ENCODE measurements at regions not wholly inside any gene's neighbourhood (a gene's known extent, or its start where the extent isn't known, plus 50 kb on each side); places are given as distances from the start of the nearest gene placed in this dataset.

DNA sequence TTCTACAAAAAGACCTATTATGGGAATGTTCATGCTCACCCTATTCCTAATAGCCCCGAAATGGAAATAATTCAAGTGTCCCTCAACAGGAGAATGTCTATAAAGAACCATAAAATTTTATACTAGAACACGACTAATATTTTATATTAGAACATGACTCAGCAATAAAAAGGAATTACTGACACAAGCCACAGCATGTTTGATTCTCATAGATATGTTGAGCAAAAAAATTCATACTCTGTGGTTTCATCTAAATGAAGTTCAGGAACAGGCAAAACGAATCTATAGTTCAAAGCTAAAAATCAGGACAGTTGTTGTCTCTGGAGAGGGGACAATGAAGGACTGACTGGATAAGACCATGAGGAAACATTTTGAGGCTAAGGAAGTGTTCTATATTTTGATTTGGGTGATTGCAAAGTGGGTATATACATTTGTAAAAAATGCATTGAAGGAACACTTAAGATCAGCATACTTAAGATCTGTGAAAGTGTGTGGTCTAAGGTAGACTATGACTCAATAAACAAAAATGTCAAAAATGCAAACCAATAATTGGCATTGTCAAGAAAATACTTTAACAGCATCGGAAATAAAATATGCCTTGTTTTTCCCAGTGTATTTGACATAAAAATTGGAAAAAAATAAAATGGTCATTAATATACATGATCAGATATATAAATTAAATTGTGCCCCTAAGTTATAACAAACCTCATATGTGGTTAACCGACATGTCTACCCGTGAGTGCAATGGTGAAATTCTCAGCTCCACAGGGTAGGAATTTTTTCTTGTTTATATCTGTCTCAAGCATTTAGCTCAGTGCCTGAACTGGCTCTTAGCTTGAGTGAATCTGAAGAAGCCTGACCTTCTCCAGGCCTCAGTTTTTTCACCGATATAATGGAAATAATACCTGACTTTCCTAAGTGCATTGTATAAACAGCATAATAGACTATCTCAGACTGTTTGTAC, 124.9 kb upstream of the CTTNBP2 start:
- Mint-ChIP-seq H3K9me3 (no peaks in the 10 kb centered on the region), H3K27ac (no peak overlapping the region), H3K36me3 (no peaks in the 10 kb centered on the region)
- no peak for ATAC-seq
- no peak for DNase-seq (ENCODE audit: low spot score in 2 of 2)

- H3K36me3 Mint-ChIP-seq, result no peaks in the 10 kb centered on the region
- ATAC-seq (no peak), DNase-seq (ENCODE audit: low spot score in 2 of 2) (no peak)
- H3K9me3 Mint-ChIP-seq, result no peaks in the 10 kb centered on the region
- H3K27ac Mint-ChIP-seq, result no peak overlapping the region
These were observed 127.4 kb upstream of the CTTNBP2 start for GRCh38 chr7:118000480-118001202.

DNA sequence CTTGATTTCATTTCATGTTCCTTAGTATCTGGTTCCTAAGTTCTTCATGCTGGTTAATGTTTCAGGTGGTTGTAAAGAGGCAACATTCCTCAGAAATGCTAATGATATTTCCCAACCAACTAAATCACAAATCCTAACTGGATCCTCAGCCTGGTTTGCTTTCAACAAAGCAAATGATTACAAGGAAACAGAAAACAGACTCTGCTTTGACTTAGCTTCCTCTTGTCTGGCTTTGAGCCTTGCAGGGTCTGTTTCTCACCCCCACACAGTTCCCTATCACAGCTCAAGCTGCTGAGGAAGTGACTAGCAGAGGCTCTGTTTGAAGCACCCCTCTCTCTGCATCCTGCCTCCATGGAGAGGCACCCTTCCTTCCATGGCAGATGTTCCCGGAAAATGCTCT, 130.2 kb upstream of the CTTNBP2 start:
- Mint-ChIP-seq H3K27ac (no peak overlapping the region), H3K9me3 (peaks cover 0 to 4% of the 10 kb centered on the region in 2 donors), H3K36me3 (no peaks in the 10 kb centered on the region)
- no peak for ATAC-seq
- DNase-seq (ENCODE audit: low spot score in 2 of 2), result no peak

DNA sequence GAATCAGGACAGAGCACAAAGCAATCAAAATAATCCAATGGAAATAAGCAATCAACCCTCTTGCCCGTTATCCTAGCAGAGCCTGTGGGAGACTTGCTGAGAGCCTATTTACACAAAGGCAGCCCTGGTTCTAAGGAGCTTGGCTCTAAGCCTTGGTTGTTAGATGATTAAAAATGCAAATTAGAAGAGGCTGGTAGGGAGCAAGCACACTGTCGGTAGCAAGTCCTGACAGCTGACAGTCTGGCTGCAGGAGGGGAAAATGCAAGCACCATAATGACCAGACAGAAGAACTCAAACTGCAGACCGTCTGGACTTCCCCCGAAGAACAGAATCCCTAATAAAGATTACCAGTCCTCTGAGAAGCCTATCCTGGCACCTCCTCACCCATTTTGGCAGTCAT, 131.8 kb upstream of the CTTNBP2 start:
- H3K27ac Mint-ChIP-seq, result no peak overlapping the region
- H3K36me3 Mint-ChIP-seq, result no peaks in the 10 kb centered on the region
- ATAC-seq (no peak), DNase-seq (ENCODE audit: low spot score in 2 of 2) (no peak)
- H3K9me3 Mint-ChIP-seq, result peaks cover 0 to 5% of the 10 kb centered on the region in 2 donors

DNA sequence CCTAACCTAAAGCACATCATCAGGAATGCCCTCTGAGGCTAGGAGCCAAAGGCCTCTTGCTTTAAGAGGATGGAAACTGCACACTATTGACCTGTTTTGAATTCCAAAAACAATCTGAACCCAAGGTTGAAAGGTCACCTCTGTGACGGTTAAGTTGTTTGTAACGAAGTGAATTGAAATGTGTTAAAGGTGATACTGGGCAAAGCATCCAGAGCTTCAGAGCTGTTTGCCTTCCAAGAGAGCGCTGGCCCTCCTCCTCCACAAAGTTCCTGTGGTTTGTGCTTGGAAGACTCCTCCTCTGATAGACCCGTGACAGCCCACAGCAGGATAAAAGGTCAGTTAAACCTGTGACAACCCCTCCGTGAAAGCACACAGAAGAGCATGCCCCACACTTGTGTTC, 133.7 kb upstream of the CTTNBP2 start:
- DNase-seq (ENCODE audit: low spot score in 2 of 2) (no peak), ATAC-seq (no peak)
- Mint-ChIP-seq H3K9me3 (peaks cover 3 to 9% of the 10 kb centered on the region in 2 donors), H3K36me3 (no peaks in the 10 kb centered on the region), H3K27ac (no peak overlapping the region)

DNA sequence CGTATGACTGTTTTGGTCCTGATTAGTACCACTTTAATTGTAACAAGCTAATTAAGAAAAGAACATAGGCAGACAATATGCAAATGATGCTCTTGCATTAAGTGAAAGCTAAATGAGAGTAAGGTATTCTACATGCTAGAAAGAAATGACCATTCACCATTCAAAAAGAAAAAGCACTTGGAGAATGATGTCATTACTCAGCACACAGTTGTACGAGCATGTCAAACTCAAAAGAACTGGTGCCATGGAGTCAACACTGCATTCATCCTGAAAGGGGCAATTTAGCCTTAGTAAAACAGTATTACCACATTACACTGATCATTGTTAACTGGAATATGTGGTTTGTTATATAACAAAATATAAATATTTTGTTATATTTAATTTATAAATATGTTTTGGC, 136.2 kb upstream of the CTTNBP2 start:
- H3K9me3 Mint-ChIP-seq, result peaks cover 3 to 9% of the 10 kb centered on the region in 2 donors
- no peak for DNase-seq (ENCODE audit: low spot score in 2 of 2)
- ATAC-seq, result no peak
- no peak overlapping the region for H3K27ac Mint-ChIP-seq
- no peaks in the 10 kb centered on the region for H3K36me3 Mint-ChIP-seq

GRCh38 chr7:118011652-118012051, 138.4 kb upstream of the CTTNBP2 start:
- ATAC-seq (no peak), DNase-seq (ENCODE audit: low spot score in 2 of 2) (no peak)
- Mint-ChIP-seq H3K9me3 (peaks cover 3 to 9% of the 10 kb centered on the region in 2 donors), H3K27ac (no peak overlapping the region), H3K36me3 (no peaks in the 10 kb centered on the region)

GRCh38 chr7:118013252-118014010, 140.2 kb upstream of the CTTNBP2 start:
- Mint-ChIP-seq H3K27ac (no peak overlapping the region), H3K9me3 (peaks cover 9 to 11% of the 10 kb centered on the region in 2 donors), H3K36me3 (peaks cover 7 to 8% of the 10 kb centered on the region in 2 donors)
- DNase-seq (ENCODE audit: low spot score in 2 of 2) (no peak), ATAC-seq (no peak)

- ATAC-seq (no peak), DNase-seq (ENCODE audit: low spot score in 2 of 2) (no peak)
- Mint-ChIP-seq H3K9me3 (peaks cover 6 to 15% of the 10 kb centered on the region in 2 donors), H3K36me3 (peaks cover 0 to under 1% of the 10 kb centered on the region in 2 donors), H3K27ac (no peak overlapping the region)
These were observed 149.3 kb upstream of the CTTNBP2 start for GRCh38 chr7:118022546-118022945.

- DNase-seq (ENCODE audit: low spot score in 2 of 2), result no peak
- no peaks in the 10 kb centered on the region for H3K36me3 Mint-ChIP-seq
- no peak for ATAC-seq
- no peak overlapping the region for H3K27ac Mint-ChIP-seq
- peaks cover 0 to 6% of the 10 kb centered on the region in 2 donors for H3K9me3 Mint-ChIP-seq
These were observed 153.6 kb upstream of the CTTNBP2 start for GRCh38 chr7:118026791-118027190.

DNA sequence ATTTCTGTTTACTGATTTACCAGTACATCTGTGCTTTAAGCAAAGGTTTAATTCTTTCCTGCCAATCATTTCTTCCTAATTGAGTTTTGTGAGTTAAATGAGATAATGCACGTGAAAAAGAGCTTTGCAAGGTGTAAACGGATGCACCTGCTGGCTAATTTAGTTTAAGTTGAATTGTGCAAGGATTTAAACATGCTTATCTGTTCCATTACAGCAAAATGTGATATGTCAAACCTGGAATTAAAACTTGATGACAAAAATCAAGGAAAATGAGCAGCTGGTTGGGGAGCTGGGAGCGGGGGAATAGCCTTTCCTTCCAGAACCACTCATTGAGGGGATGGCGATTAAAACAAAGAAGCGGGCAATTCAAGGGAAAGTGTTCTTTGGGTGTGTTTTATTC, 155.0 kb upstream of the CTTNBP2 start:
- H3K9me3 Mint-ChIP-seq, result peaks cover 0 to 6% of the 10 kb centered on the region in 2 donors
- no peak overlapping the region for H3K27ac Mint-ChIP-seq
- H3K36me3 Mint-ChIP-seq, result no peaks in the 10 kb centered on the region
- DNase-seq (ENCODE audit: low spot score in 2 of 2) (no peak), ATAC-seq (no peak)

- no peak for ATAC-seq
- no peak overlapping the region for H3K27ac Mint-ChIP-seq
These were observed 154.0 kb upstream of the LSM8 start for GRCh38 chr7:118029826-118030422.

GRCh38 chr7:118033273-118033672, 150.7 kb upstream of the LSM8 start:
- H3K27ac Mint-ChIP-seq, result no peak overlapping the region
- DNase-seq (ENCODE audit: low spot score in 2 of 2) (no peak), ATAC-seq (no peak)
- H3K36me3 Mint-ChIP-seq, result no peaks in the 10 kb centered on the region
- H3K9me3 Mint-ChIP-seq, result no peaks in the 10 kb centered on the region

More at GRCh38 chr7:118029826-118030422, 154.0 kb upstream of the LSM8 start:
- DNase-seq (ENCODE audit: low spot score in 2 of 2), result no peak
- Mint-ChIP-seq H3K36me3 (no peaks in the 10 kb centered on the region), H3K9me3 (peaks cover 0 to 6% of the 10 kb centered on the region in 2 donors)

- no peaks in the 10 kb centered on the region for H3K9me3 Mint-ChIP-seq
- no peak overlapping the region for H3K27ac Mint-ChIP-seq
- DNase-seq (ENCODE audit: low spot score in 2 of 2) (no peak), ATAC-seq (no peak)
- H3K36me3 Mint-ChIP-seq, result no peaks in the 10 kb centered on the region
These were observed 143.9 kb upstream of the LSM8 start for GRCh38 chr7:118039963-118040489.

- no peak for ATAC-seq
These were observed 143.4 kb upstream of the LSM8 start for GRCh38 chr7:118040562-118040961.

DNA sequence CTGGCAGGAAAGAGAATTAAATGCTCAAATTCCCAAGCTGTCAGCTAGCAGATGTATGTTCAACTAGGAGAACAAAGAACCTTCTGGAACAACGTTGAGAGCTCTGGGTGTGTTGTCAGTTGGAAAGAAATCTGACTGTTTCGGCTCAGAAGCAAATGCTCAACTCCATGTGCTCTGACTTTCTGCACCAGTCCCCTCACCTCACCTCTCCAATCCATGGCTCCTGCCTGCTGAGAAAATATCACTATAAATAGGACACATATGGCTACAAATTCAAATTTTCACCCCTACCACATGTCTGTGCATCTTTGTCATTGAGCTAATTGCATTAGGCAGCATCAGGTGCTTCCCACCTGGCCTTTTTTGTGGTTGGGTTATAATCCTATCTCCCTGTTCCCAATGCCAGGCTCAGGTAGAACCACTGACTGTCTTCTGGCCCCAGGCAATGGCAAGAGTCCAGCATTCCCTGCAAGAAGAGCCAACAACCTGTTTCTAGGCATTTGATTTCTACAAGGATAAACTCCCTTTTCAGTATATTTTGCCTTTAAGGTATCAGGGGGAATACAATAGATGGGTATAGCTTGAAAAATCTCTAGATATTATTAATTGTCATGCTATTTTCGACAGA, 142.6 kb upstream of the LSM8 start:
- Mint-ChIP-seq H3K36me3 (no peaks in the 10 kb centered on the region), H3K9me3 (no peaks in the 10 kb centered on the region), H3K27ac (no peak overlapping the region)
- ATAC-seq (no peak), DNase-seq (ENCODE audit: low spot score in 2 of 2) (no peak)

More at GRCh38 chr7:118040562-118040961, 143.4 kb upstream of the LSM8 start:
- Mint-ChIP-seq H3K27ac (no peak overlapping the region), H3K36me3 (no peaks in the 10 kb centered on the region), H3K9me3 (no peaks in the 10 kb centered on the region)
- DNase-seq (ENCODE audit: low spot score in 2 of 2), result no peak
